ENCODE measurements at regions not wholly inside any gene's neighbourhood (a gene's known extent, or its start where the extent isn't known, plus 50 kb on each side); places are given as distances from the start of the nearest gene placed in this dataset.
"Not testable (repeated sequence)": the region's sequence is repeated elsewhere in the genome, so short reads cannot be mapped to it uniquely, and the experiment has no call there.

- DNase-seq: no peak
Observed at GRCh38 chr21:20023193-20023592, 975.0 kb upstream of the NCAM2 start.

GRCh38 chr21:20024741-20025140 lies 973.5 kb upstream of the NCAM2 start:
- no peak for DNase-seq

DNA sequence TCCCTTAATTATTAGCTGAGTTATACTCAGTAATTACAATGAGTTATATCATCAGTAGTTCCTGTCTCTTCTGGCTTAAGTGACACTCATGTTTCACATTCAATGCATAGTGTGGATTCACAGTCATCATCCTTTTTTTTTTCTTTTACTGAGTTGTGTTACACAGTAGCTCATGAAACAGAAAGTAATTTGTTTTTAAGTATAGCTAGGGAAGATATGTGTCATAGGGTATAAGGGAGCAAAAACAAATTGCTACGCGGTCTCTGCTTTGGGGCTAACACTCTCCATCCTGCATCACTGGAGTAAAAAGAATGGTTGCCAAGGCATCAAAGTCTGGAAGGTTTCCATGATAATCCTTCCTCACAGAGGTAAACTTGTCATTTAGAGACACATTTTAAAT lies 971.7 kb upstream of the NCAM2 start:
- no peak for DNase-seq

GRCh38 chr21:20030390-20030789 lies 967.8 kb upstream of the NCAM2 start:
- no peak for DNase-seq

DNA sequence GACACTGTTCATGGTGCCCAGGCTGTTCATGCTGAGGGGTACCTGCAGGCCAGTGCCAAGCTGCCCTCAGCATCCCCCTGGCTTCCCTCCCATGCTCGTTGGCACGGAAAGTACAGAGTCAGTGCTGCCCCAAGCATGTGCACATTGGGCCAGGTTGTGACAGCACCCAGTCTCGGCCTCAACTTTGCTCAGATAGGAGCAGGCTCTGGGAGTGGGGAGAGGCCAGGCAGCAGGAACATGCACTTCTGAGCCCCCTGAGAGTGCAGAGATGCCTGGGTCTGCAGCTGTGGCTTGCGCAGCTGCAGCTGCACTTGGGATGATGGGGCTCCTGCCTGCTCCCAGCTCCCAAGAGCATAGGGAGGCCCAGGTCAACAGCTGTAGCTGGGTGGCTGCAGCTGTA lies 966.4 kb upstream of the NCAM2 start:
- DNase-seq: no peak

- DNase-seq: no peak
Observed at GRCh38 chr21:20040768-20041167, 957.4 kb upstream of the NCAM2 start.

DNA sequence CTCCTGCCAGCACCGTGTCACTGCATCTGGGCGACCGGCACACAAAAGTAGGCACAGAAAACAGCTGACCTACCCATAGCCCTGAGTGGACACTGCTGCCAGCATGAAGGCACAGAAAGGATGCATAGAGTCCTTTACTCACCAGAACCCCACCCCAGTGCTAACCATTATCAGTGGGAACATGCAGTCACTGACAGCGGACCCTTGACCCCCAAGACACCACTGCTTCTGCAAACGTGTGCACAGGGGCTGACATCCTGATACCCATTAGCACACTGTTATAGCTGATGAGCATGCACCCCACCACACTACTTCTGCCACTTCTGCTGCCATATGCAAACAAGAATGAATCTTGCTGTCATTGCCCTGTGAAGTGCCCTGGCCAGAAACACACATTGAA lies 953.0 kb upstream of the NCAM2 start:
- no peak for DNase-seq

GRCh38 chr21:20048130-20048837 lies 949.9 kb upstream of the NCAM2 start:
- DNase-seq: not testable (repeated sequence)

DNA sequence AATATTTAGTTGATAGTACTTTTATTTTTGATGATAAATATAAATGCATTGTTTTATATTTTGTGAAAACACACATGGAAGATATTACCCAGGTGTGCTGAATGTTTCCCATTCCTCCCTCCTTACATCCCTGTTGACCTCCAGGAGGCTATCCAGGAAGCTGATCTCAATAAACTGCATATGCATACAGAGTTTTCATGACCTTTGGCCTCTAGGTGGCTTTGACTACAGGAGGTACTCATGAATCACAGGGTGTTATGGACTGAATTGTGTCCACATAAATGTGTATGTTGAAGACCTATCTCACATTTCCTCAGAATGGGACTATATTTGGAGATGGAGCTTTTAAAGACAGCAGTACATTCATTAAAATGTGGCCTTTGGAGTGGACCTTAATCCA lies 914.9 kb upstream of the NCAM2 start:
- DNase-seq: no peak

GRCh38 chr21:20083925-20084324 lies 914.3 kb upstream of the NCAM2 start:
- DNase-seq: no peak

DNA sequence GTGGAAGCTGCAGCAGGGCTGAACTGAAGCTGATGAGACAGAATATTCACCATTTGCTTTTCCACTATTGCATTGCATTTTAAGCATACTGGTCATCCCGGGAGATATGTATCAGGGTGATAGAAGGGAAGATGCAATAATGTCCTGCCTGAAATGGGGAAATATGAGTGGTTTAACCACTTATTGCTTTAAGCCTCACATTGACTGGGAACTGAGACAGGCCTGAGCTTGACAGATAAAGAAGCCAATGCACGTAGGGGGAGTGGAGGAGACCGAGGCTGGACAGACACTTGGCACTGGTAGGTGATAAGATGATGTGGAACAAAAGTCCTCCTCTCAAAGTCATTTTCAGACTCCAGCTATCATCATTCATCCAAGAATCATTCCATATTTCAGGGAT lies 911.7 kb upstream of the NCAM2 start:
- no peak for DNase-seq

DNA sequence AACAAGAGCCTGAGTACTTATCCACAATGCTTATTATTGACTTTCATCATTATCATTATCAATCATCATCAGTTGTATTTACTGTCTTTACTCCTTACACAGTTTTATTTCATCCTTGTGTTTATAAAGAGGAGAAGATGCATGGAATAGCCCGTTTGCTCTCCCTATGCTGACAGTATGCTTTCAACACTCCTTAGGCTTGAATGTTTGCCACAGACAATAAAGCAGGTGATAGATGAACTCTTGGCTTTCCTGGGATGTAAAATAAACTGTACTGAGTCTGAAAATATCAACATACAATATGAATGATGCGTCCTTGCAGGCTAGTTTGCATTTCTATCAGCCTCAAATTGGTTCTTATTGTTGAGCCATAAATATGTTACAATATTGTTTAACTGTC lies 891.8 kb upstream of the NCAM2 start:
- DNase-seq: no peak

DNA sequence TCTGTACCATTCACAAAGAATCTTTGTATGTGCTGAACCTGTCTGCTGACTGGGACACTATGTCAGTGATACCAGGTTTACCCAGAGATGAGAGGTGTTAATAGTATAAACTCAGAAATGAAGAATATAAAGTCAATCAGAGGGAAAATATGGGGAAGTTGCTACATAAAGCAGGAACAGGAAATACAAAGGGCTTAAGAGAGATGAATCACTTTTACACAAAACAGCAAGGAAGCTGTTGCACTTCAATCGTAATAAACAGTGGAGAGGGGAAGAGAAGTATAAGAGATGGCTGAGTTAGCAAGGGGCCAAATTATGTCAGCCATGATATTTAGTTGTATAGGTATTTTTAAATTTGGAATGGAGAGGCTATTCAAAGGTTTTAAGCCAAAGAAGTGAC lies 890.2 kb upstream of the NCAM2 start:
- no peak for DNase-seq

GRCh38 chr21:20108976-20109540 lies 889.2 kb upstream of the NCAM2 start:
- no peak for DNase-seq

GRCh38 chr21:20110368-20110767 lies 887.8 kb upstream of the NCAM2 start:
- no peak for DNase-seq

- no peak for DNase-seq
Observed at GRCh38 chr21:20151741-20152140, 846.5 kb upstream of the NCAM2 start.

DNA sequence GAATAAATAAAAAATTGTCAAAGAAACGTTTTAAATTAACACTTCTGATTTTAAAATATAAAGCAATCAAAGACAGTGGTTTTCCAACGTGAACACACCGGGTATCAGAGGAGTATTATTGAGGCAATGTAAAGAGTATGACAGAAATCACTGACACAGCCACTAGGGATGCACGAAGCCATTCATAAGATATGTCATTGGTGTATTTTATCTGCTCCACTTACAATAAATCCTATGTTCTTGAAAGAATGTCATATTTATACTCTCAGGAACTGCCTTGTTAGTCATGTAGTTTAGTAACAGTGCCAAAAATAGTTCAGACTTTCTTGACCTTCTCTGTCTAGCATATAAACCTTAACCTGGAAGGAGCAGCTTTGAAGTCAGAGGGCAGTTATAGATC lies 835.0 kb upstream of the NCAM2 start:
- no peak for DNase-seq

DNA sequence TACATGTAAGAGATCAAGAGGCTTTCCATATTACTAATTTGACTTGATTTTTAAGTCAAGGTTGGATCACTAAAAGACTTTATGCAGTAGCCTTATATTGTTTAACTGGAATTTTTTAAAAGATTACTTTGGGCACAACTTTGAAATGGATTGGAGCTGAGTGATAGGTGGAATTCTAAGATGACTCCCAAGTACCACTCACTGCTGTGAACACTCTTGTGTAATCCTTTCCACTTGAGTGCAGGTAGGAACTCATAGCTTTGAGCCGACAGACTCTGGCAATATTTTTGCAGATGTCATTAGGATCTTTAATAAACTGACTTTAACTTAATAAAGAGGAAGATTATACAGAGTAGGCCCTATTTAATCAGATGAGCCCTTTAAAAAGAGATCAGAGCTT lies 831.1 kb upstream of the NCAM2 start:
- no peak for DNase-seq

- DNase-seq: no peak
Observed at GRCh38 chr21:20169812-20170576, 828.2 kb upstream of the NCAM2 start.

- DNase-seq: no peak
Observed at GRCh38 chr21:20186186-20186585, 812.0 kb upstream of the NCAM2 start.

- no peak for DNase-seq
Observed at GRCh38 chr21:20187028-20187427, 811.2 kb upstream of the NCAM2 start.

GRCh38 chr21:20201323-20201722 lies 796.9 kb upstream of the NCAM2 start:
- not testable (repeated sequence) for DNase-seq

DNA sequence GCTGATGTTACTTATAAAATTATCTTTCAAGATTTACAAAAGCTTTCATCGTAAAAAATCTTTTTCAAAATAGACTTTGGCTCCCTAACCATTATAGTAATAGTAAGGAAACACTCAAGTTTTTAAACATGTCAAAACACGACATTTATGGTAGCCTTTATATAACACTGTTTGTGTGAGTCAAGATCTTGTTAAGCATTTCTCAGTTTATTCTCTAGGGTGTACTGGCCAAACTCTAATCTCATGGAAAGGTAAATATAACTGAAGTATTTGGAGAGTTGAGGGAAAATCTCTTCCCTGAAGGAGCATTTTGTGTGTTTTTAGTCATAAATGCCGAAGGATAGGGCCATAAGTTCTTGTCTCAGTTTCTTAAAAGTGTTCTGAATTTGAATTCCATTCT lies 790.9 kb upstream of the NCAM2 start:
- no peak for DNase-seq

DNA sequence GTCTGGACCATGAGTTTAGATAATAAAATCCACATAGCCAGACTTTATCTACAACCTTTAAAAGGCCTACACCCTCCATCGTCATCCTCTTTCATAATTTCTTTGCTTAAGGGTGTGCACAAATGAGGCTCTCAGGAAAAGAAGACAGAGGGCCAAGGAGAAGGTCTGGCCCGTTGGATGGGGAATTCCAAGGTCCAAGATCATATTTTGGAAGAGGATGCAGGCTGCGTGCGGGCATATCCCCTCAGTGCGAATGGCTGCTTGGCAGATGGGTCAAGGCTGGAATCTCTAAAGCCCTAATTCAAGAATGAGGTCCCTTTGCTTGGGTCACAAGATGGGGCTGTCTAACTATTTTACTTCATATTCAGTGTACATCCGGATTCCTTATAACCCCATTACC lies 782.2 kb upstream of the NCAM2 start:
- no peak for DNase-seq
